T-helper 2 cell treated with Interferon-gamma antibody and Interleukin-4, amounts not matched to agents 5 μg/mL and 100 μg/mL, for 36 hours (primary cell): ENCODE measurements at regions not wholly inside any gene's neighbourhood (a gene's known extent, or its start where the extent isn't known, plus 50 kb on each side); places are given as distances from the start of the nearest gene placed in this dataset.

Experiments used
- DNase-seq: peaks from one replicate; pipeline ENCODE4 v3.0.0; 2021; ENCODE audit warnings: low spot score
- H3K27ac Mint-ChIP-seq: one replicate; pipeline ENCODE4 v1.8.0; 2021; ENCODE audit warnings: mild to moderate bottlenecking, mixed read lengths
- H3K27me3 Mint-ChIP-seq: one replicate; pipeline ENCODE4 v1.8.0; 2021; ENCODE audit warnings: low read depth, mixed read lengths
- H3K36me3 Mint-ChIP-seq: one replicate; pipeline ENCODE4 v1.8.0; 2021; ENCODE audit warnings: low read depth, mixed read lengths
- H3K4me1 Mint-ChIP-seq: one replicate; pipeline ENCODE4 v1.8.0; 2021; ENCODE audit warnings: low read depth, mixed read lengths
- H3K4me3 Mint-ChIP-seq: one replicate; pipeline ENCODE4 v1.8.0; 2022; ENCODE audit warnings: mild to moderate bottlenecking, moderate library complexity, mixed read lengths
- H3K9me3 Mint-ChIP-seq: one replicate; pipeline ENCODE4 v1.8.0; 2021; ENCODE audit warnings: mixed read lengths

DNA sequence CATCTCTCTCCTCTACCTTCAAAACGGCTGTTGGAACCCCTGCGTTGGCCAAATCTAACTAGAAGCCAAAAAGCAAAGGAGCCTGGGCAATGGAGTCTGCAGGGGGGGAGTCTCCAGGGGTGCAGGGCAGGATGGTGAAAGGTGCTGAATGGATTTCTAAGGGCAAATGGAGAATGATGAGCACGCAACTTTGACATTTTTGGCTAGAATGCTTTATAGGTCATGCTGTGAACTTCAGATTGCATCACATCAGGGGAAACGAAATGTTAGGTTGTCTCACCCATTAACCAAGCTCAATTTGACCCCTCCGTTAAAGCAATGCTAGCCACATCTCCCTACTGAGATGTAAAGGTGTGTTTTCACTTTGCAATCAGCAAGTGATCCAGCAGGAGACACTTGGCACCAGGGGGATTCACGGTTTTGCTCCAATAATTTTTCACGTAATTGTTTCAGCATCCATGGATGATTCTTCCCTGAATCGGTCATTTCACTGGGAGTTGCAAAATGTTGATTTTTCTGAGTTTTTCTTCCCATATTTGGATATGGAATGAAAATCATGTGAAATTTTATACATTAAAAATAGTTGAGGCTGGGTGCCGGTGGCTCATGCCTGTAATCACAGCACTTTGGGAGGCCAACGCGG lies 78.0 kb upstream of the MDM1 start:
- Mint-ChIP-seq H3K36me3 (no peaks in the 10 kb centered on the region), H3K9me3 (no peaks in the 10 kb centered on the region), H3K27me3 (peaks cover 19% of the 10 kb centered on the region), H3K27ac (no peak overlapping the region), H3K4me1 (peaks cover 5% of the 10 kb centered on the region), H3K4me3 (no peak overlapping the region)
- DNase-seq: no peak

GRCh38 chr12:68411371-68411770 lies 79.2 kb upstream of the MDM1 start:
- Mint-ChIP-seq H3K27me3 (peaks cover 11% of the 10 kb centered on the region), H3K4me3 (no peak overlapping the region), H3K36me3 (no peaks in the 10 kb centered on the region), H3K9me3 (no peaks in the 10 kb centered on the region), H3K4me1 (peaks cover under 1% of the 10 kb centered on the region), H3K27ac (no peak overlapping the region)
- DNase-seq: no peak

DNA sequence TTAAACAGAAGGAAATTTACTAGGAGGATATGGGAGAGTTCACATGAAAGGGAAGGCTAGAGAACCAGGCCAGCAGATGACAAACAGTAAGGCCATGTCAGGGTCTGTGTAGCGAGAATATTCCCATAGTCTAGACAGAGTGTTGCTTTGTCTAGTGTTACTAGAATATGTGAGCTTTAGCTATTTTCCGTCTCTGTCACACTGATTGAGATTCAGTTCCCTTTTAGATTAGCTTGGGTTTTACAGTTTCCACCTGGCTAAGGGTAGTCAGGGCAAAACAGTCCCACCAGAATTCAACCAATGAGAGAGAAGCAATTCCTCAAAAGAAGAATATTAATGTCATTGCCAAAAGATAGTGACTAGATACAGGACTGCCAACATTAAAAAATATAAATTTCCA lies 82.8 kb upstream of the MDM1 start:
- Mint-ChIP-seq H3K9me3 (no peaks in the 10 kb centered on the region), H3K36me3 (no peaks in the 10 kb centered on the region), H3K4me1 (peaks cover 3% of the 10 kb centered on the region), H3K27ac (no peak overlapping the region), H3K4me3 (no peak overlapping the region), H3K27me3 (peaks cover 2% of the 10 kb centered on the region)
- no peak for DNase-seq

GRCh38 chr12:68416350-68416749 lies 84.2 kb upstream of the MDM1 start:
- Mint-ChIP-seq H3K4me3 (no peak overlapping the region), H3K9me3 (no peaks in the 10 kb centered on the region), H3K27ac (no peak overlapping the region), H3K4me1 (peaks cover 5% of the 10 kb centered on the region), H3K36me3 (no peaks in the 10 kb centered on the region), H3K27me3 (no peaks in the 10 kb centered on the region)
- DNase-seq: no peak

- Mint-ChIP-seq H3K4me3 (no peak overlapping the region), H3K4me1 (peaks cover 5% of the 10 kb centered on the region), H3K36me3 (no peaks in the 10 kb centered on the region), H3K27me3 (no peaks in the 10 kb centered on the region), H3K9me3 (no peaks in the 10 kb centered on the region), H3K27ac (no peak overlapping the region)
- no peak for DNase-seq
Measured at GRCh38 chr12:68416826-68417225, 84.7 kb upstream of the MDM1 start.

DNA sequence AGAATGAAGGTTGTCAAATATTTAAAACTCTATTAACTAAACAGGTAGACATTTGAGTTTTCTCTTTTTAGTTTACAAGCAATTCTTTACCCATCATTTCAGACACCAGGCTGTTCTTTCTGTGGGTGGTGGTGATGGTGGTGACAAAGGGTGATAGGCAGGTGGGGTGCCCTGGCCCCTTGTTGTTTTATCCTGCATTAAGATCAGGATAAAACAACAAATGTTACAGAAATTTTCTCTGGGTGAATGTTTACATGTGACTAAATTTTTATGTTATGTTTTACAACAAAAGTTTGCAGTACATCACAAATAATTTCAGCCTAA lies 85.9 kb upstream of the MDM1 start:
- Mint-ChIP-seq H3K4me3 (no peak overlapping the region), H3K36me3 (no peaks in the 10 kb centered on the region), H3K9me3 (no peaks in the 10 kb centered on the region), H3K27ac (no peak overlapping the region), H3K27me3 (no peaks in the 10 kb centered on the region), H3K4me1 (peaks cover 5% of the 10 kb centered on the region)
- no peak for DNase-seq

DNA sequence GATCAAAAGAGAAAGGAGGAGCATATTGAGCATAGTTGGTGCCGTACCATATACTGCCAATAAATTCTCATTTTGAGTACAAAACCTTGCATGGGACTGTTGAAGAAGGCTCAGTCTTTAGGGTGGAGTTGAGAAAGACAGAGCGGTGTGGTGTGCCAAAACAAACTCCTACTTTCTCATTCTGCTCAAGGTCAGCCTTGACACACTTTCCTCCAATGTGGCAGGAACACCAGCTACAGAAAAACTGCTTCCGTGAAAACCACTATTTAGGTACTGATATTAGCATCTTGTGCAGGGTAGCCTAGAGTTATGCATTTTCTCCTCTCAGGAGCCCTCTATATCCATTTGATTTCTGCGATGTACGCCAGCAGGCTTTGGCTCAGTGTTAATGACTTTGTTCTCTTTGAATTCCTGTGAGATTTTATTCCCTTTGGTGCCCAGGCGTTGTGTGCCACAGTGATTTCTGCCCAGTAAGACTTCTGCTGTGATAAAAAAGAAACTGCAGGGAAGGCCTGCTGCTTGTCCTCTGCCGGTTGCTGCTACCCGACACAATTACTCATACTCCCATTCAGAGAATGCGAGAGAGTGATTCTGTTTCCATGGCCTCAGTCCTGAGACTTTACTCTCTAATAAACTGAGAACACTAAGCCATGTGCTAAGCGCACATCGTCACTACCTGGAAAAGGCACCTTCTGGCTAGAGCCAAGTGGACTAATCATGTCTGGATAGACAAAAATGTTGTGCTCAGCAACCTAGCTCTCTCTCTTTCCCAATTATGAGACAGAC lies 88.3 kb upstream of the MDM1 start:
- Mint-ChIP-seq H3K27ac (no peak overlapping the region), H3K36me3 (no peaks in the 10 kb centered on the region), H3K9me3 (no peaks in the 10 kb centered on the region), H3K4me3 (no peak overlapping the region), H3K27me3 (no peaks in the 10 kb centered on the region), H3K4me1 (peaks cover 5% of the 10 kb centered on the region)
- no peak for DNase-seq

DNA sequence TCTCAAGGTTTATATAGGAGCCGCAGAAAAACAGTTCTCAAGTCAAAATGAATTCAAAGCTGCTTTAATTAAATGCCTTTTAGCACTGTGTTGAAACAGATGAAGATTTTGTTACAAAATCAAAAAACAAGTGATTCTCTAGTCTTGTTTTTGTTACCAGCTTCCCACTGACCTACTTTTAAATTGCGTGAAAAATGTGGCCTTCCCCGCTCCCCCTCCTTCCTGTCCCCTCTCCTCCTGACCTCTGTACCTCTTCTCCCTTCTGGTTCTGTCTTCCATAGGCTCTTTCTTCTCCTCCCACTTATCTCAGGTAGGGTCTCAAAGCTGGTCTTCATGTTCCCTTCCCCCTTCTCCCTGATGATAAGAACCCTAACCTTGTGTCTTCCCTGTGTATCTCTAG lies 90.0 kb upstream of the MDM1 start:
- H3K9me3 Mint-ChIP-seq: no peaks in the 10 kb centered on the region
- H3K4me1 Mint-ChIP-seq: peaks cover 5% of the 10 kb centered on the region
- no peak for DNase-seq
- no peak overlapping the region for H3K4me3 Mint-ChIP-seq
- no peaks in the 10 kb centered on the region for H3K36me3 Mint-ChIP-seq
- H3K27ac Mint-ChIP-seq: no peak overlapping the region
- no peaks in the 10 kb centered on the region for H3K27me3 Mint-ChIP-seq

DNA sequence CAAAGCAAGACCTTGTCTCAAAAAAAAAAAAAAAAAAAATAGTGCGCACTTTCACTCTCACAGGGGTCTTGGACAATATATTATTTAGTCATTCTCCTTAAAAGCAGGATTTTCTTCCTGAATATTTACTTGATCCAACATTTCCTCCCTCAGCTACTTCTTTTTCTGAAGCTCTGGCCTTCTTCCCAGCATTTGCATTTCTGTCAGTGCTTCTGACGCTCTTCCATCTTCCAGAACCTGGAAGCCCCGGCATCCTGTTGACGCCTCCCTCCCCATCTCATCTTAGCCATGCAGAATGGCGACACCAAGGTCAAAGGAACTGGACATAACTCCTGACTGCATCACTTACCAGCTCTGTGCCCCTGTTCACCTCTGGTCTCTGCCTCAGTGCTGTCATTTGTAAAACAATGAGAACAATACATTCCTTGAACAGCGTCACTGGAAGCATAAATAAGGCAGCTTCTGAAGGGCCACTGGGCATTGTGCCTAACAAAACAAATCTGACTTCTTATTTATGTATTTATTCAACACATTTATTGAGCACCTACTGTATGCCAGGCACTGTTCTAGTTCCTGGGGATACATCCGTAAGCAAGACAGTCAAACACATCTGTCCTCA lies 90.9 kb upstream of the MDM1 start:
- no peaks in the 10 kb centered on the region for H3K27me3 Mint-ChIP-seq
- peaks cover 2% of the 10 kb centered on the region for H3K4me1 Mint-ChIP-seq
- DNase-seq: no peak
- no peaks in the 10 kb centered on the region for H3K36me3 Mint-ChIP-seq
- no peaks in the 10 kb centered on the region for H3K9me3 Mint-ChIP-seq
- H3K4me3 Mint-ChIP-seq: no peak overlapping the region
- no peak overlapping the region for H3K27ac Mint-ChIP-seq

- no peaks in the 10 kb centered on the region for H3K4me1 Mint-ChIP-seq
- no peaks in the 10 kb centered on the region for H3K36me3 Mint-ChIP-seq
- H3K9me3 Mint-ChIP-seq: no peaks in the 10 kb centered on the region
- no peak for DNase-seq
- H3K4me3 Mint-ChIP-seq: no peak overlapping the region
- H3K27ac Mint-ChIP-seq: no peak overlapping the region
- no peaks in the 10 kb centered on the region for H3K27me3 Mint-ChIP-seq
Measured at GRCh38 chr12:68425998-68426397, 93.8 kb upstream of the MDM1 start.

- H3K4me3 Mint-ChIP-seq: no peak overlapping the region
- no peaks in the 10 kb centered on the region for H3K36me3 Mint-ChIP-seq
- H3K9me3 Mint-ChIP-seq: no peaks in the 10 kb centered on the region
- DNase-seq: no peak
- no peak overlapping the region for H3K27ac Mint-ChIP-seq
- H3K27me3 Mint-ChIP-seq: no peaks in the 10 kb centered on the region
- no peaks in the 10 kb centered on the region for H3K4me1 Mint-ChIP-seq
Measured at GRCh38 chr12:68428211-68428610, 96.0 kb upstream of the MDM1 start.

DNA sequence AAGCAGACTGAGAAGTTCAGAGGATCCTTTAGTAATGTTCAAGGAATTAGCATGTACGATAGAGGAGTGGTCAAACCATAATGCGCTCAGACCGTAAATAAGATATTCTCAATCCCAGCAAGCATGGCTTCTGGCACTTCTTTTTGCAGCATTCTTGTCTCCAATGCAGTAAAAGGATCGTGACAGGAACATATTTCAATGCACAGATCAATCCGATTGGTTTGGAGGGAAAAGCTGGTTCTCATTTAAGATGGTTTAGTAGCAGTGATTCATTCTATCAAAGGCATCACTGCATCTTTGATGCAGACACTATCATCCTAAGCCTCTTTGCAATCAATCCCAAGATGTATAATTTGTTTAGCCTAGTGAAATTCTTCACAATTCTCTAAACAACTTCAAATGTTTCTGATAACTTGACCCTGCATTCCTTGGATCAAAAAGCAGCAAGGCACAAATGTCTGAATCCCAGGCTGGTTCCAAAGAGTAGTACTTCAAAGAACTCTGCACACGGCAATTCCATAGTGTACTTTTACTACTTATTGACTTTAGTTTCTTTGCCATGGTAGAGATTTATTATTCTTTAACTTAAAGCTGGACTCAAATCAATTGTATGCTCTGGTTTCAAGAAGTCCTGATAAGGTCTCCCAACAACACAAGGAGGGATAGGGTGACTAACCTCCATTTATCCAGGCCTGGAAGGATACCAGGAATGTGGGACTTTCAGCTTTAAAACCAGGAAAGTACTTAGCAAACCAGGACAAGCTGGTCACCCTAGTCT lies 96.8 kb upstream of the MDM1 start:
- Mint-ChIP-seq H3K36me3 (no peaks in the 10 kb centered on the region), H3K9me3 (peaks cover 1% of the 10 kb centered on the region), H3K4me3 (no peak overlapping the region), H3K27ac (no peak overlapping the region), H3K27me3 (no peaks in the 10 kb centered on the region), H3K4me1 (no peaks in the 10 kb centered on the region)
- DNase-seq: no peak

DNA sequence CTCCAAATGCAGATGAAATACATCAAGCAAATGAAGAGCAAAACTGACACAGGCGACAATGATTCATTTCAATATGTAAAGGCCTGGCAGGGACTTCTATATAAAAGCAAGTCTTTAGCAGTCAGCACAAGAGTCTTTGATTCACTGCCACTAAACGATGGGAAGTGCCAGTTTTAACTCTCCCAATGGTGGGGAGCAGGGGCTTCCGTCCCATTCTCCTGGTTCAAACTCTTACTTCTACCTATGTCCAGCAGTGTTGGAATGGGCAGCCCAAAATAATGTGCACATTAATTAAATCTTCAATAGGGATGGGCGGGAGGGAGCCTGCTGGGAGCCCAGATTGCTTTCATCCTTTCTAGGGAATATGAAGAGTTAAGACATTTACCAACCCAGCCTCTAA lies 97.5 kb upstream of the MDM1 start:
- no peak for DNase-seq
- H3K4me3 Mint-ChIP-seq: no peak overlapping the region
- no peaks in the 10 kb centered on the region for H3K4me1 Mint-ChIP-seq
- H3K27ac Mint-ChIP-seq: no peak overlapping the region
- no peaks in the 10 kb centered on the region for H3K36me3 Mint-ChIP-seq
- no peaks in the 10 kb centered on the region for H3K27me3 Mint-ChIP-seq
- H3K9me3 Mint-ChIP-seq: peaks cover 8% of the 10 kb centered on the region

- H3K36me3 Mint-ChIP-seq: peaks cover 3% of the 10 kb centered on the region
- no peak overlapping the region for H3K4me3 Mint-ChIP-seq
- DNase-seq: no peak
- peaks cover 25% of the 10 kb centered on the region for H3K9me3 Mint-ChIP-seq
- H3K27ac Mint-ChIP-seq: no peak overlapping the region
- H3K4me1 Mint-ChIP-seq: no peaks in the 10 kb centered on the region
- no peaks in the 10 kb centered on the region for H3K27me3 Mint-ChIP-seq
Measured at GRCh38 chr12:68431786-68432185, 99.6 kb upstream of the MDM1 start.
